GM19468 (cell line): ENCODE measurements at regions not wholly inside any gene's neighbourhood (a gene's known extent, or its start where the extent isn't known, plus 50 kb on each side); places are given as distances from the start of the nearest gene placed in this dataset.

Experiments
- ATAC-seq: cut with Tn5 transposase; IDR thresholded peaks from one replicate; pipeline ENCODE4 v1.9.1; 2021; ENCODE audit warnings: mild to moderate bottlenecking, moderate library complexity, moderate number of reproducible peaks; ENCODE audit not compliant: unreplicated experiment; ENCODE audit errors: extremely low read depth

DNA sequence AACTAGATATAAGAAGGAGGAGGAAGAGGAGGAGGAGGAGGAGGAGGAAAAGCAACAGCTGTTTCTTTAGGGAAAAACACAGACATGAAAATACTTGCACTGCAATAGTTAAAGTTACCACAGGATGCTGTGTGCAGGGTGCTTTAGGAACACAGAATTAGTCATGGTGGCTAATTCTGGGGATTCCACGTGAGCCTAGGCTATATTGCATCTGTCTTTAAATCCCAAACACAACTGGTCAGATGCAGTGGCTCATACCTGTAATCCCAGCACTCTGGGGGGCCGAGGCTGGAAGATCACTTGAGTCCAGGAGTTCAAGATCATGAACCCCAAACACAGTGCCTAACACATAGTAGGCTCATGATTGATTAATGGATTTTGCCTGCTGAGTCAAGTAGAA lies 155.3 kb upstream of the C16orf82 start:
- no peak for ATAC-seq

DNA sequence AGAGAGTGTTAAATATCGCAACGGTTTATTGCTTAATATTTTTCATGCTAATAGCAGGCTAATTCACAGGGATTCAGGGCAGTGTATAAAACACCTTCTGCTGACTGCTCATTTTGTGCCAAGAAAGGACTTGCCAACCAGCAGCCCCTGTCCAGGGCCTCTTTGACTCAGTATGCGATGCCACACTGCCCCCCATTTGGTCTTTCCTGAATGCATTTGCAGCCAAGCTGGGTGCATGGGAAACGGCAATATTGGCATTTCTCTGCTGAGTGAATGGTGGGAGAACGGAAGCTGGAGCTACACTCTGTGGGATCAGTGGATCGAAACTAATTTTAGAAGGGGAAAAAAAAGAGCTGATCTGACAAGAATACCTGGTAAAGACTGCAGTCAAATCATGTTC lies 152.9 kb upstream of the C16orf82 start:
- ATAC-seq = no peak

- ATAC-seq = no peak
These were observed 135.7 kb upstream of the C16orf82 start for GRCh38 chr16:26930786-26931581.

- no peak for ATAC-seq
These were observed 116.1 kb upstream of the C16orf82 start for GRCh38 chr16:26950636-26951035.

- ATAC-seq = no peak
These were observed 114.8 kb upstream of the C16orf82 start for GRCh38 chr16:26951950-26952349.

GRCh38 chr16:26952411-26952810 lies 114.3 kb upstream of the C16orf82 start:
- ATAC-seq = no peak

DNA sequence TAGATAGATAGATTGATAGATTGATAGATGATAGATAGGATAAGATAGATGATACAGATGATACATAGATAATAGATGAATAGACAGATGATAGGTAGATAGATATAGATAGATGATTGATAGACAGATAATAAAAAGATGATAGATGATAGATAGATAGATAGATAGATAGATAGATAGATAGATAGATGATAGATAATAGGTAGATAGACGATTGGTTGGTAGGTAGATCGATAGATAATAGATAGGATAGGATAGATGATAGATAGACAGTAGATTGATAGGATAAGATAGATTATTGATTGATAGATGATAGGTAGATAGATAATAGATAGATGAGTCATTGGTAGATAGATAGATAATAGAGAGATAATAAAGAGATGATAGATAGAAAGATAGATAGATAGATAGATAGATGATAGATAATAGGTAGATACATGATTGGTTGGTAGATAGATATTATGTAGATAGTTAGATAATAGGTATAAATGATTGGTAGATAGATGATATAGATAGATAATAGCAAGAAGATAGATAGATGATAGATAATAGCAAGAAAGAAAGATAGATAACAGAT lies 109.4 kb upstream of the C16orf82 start:
- no peak for ATAC-seq

DNA sequence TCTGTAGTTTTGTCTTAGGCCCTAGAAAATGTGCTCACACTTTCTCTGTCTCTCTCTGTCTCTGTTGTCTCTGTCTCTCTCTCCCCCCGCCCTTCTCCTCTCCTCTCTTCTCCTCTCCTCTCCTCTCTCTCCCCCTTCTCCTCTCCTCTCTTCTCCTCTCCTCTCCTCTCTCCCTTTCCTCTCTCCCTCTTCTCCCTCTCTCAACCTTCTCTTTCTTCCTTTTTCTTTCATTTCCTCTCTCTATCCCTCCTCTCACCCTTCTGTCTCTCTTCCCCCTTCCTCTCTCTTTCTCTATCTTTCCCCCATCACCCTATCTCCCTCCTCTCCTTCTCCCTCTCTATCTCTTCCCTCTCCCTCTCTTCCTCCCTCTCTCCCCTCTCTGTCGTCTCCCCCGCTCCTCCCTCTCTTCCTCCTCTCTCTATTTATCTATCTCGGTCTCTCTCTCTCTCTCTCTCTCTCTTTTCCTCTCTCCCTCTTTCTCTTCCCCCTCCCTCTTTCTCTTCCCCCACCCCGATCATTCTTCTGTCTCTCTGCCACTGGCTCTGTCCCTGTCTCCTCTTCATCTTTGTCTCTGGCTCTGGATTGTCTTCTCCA lies 107.2 kb upstream of the C16orf82 start:
- ATAC-seq = no peak

DNA sequence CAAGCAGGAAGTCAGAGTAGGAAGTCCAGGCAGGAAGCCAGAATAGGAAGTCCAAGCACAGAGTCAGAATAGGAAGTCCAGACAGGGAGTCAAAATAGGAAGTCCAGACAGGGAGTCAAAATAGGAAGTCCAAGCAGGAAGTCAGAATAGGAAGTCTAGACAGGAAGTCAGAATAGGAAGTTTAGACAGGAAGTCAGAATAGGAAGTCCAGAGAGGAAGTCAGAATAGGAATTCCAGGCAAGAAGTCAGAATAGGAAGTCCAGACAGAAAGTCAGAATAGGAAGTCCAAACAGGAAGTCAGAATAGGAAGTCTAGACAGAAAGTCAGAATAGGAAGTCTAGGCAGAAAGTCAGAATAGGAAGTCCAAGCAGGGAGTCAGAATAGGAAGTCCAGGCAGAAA lies 105.3 kb upstream of the C16orf82 start:
- ATAC-seq = no peak

- ATAC-seq = no peak
These were observed 103.6 kb upstream of the C16orf82 start for GRCh38 chr16:26963109-26963508.

- ATAC-seq = no peak
These were observed 97.0 kb upstream of the C16orf82 start for GRCh38 chr16:26969589-26970231.

DNA sequence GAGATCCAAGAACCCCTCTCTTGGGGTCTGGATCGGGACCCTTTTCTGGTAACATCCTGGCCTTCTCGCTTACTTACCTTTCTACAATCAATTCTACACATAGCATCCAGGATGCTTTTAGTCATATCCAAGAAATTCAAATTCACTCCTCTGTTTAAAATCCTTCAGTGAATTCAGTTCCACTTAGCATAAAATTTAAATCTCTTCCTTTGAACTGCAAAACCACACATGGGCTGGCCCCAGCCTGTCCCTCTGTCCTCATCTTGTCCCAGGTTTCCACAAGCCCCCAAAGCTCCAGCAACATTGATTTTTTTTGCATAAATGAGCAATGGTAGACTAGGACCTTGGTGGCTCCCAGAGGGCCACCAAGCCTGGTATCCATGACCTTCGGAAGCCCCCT lies 96.4 kb upstream of the C16orf82 start:
- no peak for ATAC-seq

DNA sequence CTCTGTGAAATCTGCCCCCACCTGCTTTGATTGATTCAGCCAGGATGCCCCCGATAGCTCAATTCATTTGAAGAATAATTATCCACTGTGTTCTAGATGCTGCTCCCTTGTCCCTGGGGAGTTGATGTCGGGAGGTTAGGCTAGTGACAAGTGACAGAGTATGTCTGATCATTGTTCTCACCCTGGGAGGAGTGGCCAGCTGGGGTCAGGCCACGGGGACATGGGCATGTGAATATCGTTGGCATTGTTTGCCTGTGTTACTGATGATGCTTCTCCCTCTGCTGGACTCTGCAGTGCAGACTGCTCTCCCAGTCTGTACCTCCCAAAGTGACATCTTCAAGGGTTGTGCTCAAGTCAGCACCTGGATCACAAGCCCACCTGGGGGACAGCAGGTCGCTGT lies 89.9 kb upstream of the C16orf82 start:
- ATAC-seq = no peak

- no peak for ATAC-seq
These were observed 85.3 kb upstream of the C16orf82 start for GRCh38 chr16:26981266-26981938.

GRCh38 chr16:26982422-26982821 lies 84.3 kb upstream of the C16orf82 start:
- ATAC-seq = no peak

DNA sequence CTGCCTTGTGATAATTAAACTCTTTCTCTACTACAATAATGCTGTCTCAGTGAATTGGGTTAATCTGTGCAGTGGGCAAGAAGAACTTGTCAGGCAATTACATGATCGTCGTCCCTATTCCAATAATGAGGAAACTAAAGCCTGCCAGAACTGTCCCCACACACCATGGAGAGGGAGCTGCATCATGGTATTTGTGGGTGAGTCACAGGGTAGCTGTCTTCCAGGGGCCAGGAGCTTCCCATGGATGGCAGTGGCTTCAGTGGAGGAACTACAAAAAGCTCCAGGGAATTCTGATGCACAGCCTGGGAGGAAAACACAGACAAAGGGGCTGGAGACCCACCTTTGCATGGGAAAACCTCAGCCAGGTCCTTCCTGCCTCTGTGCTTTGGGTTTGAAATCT lies 83.3 kb upstream of the C16orf82 start:
- no peak for ATAC-seq

GRCh38 chr16:26985100-26986065 lies 81.3 kb upstream of the C16orf82 start:
- ATAC-seq = no peak

GRCh38 chr16:26987597-26988010 lies 79.1 kb upstream of the C16orf82 start:
- ATAC-seq = no peak

GRCh38 chr16:26988186-26988585 lies 78.5 kb upstream of the C16orf82 start:
- ATAC-seq = no peak
